Calu3 (cell line): ENCODE measurements at regions not wholly inside any gene's neighbourhood (a gene's known extent, or its start where the extent isn't known, plus 50 kb on each side); places are given as distances from the start of the nearest gene placed in this dataset.
"Not testable (repeated sequence)": the region's sequence is repeated elsewhere in the genome, so short reads cannot be mapped to it uniquely, and the experiment has no call there.

Source experiments
- BruUV-seq: library from RNA; stranded (reverse); fragments of 400-500 nt; replicated peaks from 2 replicates; lab custom pipeline; 2021; lab: Mats Ljungman, UMichigan
- CTCF ChIA-PET: fragments of 300-600 bp; sonication (Branson Sonifier 250); formaldehyde crosslinking; loops from one replicate; lab custom pipeline; 2022; ENCODE audit warnings: antibody characterized with exemption; lab: Charles Lee
- DNase-seq: peaks from one replicate; pipeline ENCODE4 v3.0.0; 2022
- H3K27ac Mint-ChIP-seq: one replicate; pipeline ENCODE4 v1.8.0; 2022; ENCODE audit warnings: mixed read lengths; ENCODE audit not compliant: unreplicated experiment
- H3K27me3 Mint-ChIP-seq: one replicate; pipeline ENCODE4 v1.8.0; 2022; ENCODE audit warnings: mixed read lengths; ENCODE audit not compliant: unreplicated experiment
- H3K36me3 Mint-ChIP-seq: one replicate; pipeline ENCODE4 v1.8.0; 2022; ENCODE audit warnings: mild to moderate bottlenecking, moderate library complexity, mixed read lengths; ENCODE audit not compliant: insufficient read depth, unreplicated experiment
- H3K4me1 Mint-ChIP-seq: one replicate; pipeline ENCODE4 v1.8.0; 2022; ENCODE audit warnings: mild to moderate bottlenecking, low read depth, mixed read lengths; ENCODE audit not compliant: unreplicated experiment
- H3K4me3 Mint-ChIP-seq: one replicate; pipeline ENCODE4 v1.8.0; 2022; ENCODE audit warnings: mild to moderate bottlenecking, low read depth, moderate library complexity, mixed read lengths; ENCODE audit not compliant: unreplicated experiment
- H3K9me3 Mint-ChIP-seq: one replicate; pipeline ENCODE4 v1.8.0; 2022; ENCODE audit warnings: low read depth, mixed read lengths; ENCODE audit not compliant: unreplicated experiment
- CTCF ChIP-seq: fragments of 200-600 bp; IDR thresholded peaks from one replicate; pipeline ENCODE4 v1.8.0; 2022; ENCODE audit warnings: antibody characterized with exemption; ENCODE audit not compliant: unreplicated experiment
- intact Hi-C: fragments of 100-400 bp; cut with micrococcal nuclease; formaldehyde crosslinking; loops from one replicate; pipeline ENCODE4 v1.10.0; 2022; ENCODE audit not compliant: unreplicated experiment

- DNase-seq: no peak
- no peaks in the 10 kb centered on the region for H3K27me3 Mint-ChIP-seq
- no peak for TF ChIP-seq CTCF
- no TSS peak for BruUV-seq
- no peak overlapping the region for H3K27ac Mint-ChIP-seq
- no peaks in the 10 kb centered on the region for H3K36me3 Mint-ChIP-seq
- H3K4me1 Mint-ChIP-seq: no peaks in the 10 kb centered on the region
- intact Hi-C loops: no loop called here
- CTCF ChIA-PET: no interaction called here
- H3K4me3 Mint-ChIP-seq: no peak overlapping the region
- H3K9me3 Mint-ChIP-seq: peaks cover 3% of the 10 kb centered on the region
Measured at GRCh38 chr2:228916416-228917090, 354.5 kb downstream of the PID1 start.

- no TSS peak for BruUV-seq
- DNase-seq: no peak
- no peak for TF ChIP-seq CTCF
- CTCF ChIA-PET: no interaction called here
- intact Hi-C loops: no loop called here
- H3K27me3 Mint-ChIP-seq: no peaks in the 10 kb centered on the region
- no peaks in the 10 kb centered on the region for H3K36me3 Mint-ChIP-seq
- no peaks in the 10 kb centered on the region for H3K4me1 Mint-ChIP-seq
- no peaks in the 10 kb centered on the region for H3K9me3 Mint-ChIP-seq
- H3K4me3 Mint-ChIP-seq: no peak overlapping the region
- no peak overlapping the region for H3K27ac Mint-ChIP-seq
Measured at GRCh38 chr2:228913176-228913575, 357.9 kb downstream of the PID1 start.

GRCh38 chr2:228910872-228911271 is 360.2 kb downstream of the PID1 start:
- CTCF ChIA-PET, BruUV-seq, H3K27me3 Mint-ChIP-seq, intact Hi-C loops, H3K27ac Mint-ChIP-seq, H3K36me3 Mint-ChIP-seq, DNase-seq, H3K9me3 Mint-ChIP-seq, H3K4me1 Mint-ChIP-seq, H3K4me3 Mint-ChIP-seq: not testable (repeated sequence)

- Mint-ChIP-seq H3K27ac (no peak overlapping the region), H3K9me3 (peaks cover 5% of the 10 kb centered on the region), H3K4me3 (no peak overlapping the region), H3K27me3 (no peaks in the 10 kb centered on the region), H3K36me3 (no peaks in the 10 kb centered on the region), H3K4me1 (no peaks in the 10 kb centered on the region)
- CTCF ChIA-PET: no interaction called here
- no TSS peak for BruUV-seq
- no peak for TF ChIP-seq CTCF
- DNase-seq: no peak
- intact Hi-C loops: no loop called here
Measured at GRCh38 chr2:228902176-228902575, 368.9 kb downstream of the PID1 start.

GRCh38 chr2:228901531-228901930 is 369.6 kb downstream of the PID1 start:
- no peak overlapping the region for H3K4me3 Mint-ChIP-seq
- no TSS peak for BruUV-seq
- CTCF ChIA-PET: no interaction called here

More at GRCh38 chr2:228901531-228901930, 369.6 kb downstream of the PID1 start:
- TF ChIP-seq CTCF: no peak
- no peaks in the 10 kb centered on the region for H3K36me3 Mint-ChIP-seq
- no peak overlapping the region for H3K27ac Mint-ChIP-seq
- no peaks in the 10 kb centered on the region for H3K4me1 Mint-ChIP-seq
- no peak for DNase-seq
- H3K27me3 Mint-ChIP-seq: no peaks in the 10 kb centered on the region
- H3K9me3 Mint-ChIP-seq: peaks cover 2% of the 10 kb centered on the region
- intact Hi-C loops: no loop called here
